Nephron (organoid): ENCODE measurements at regions not wholly inside any gene's neighbourhood (a gene's known extent, or its start where the extent isn't known, plus 50 kb on each side); places are given as distances from the start of the nearest gene placed in this dataset.

Experiments used
- H3K27ac Mint-ChIP-seq, 3 experiments: 2 replicates each; pipeline ENCODE4 v1.8.0; 2020; ENCODE audit warnings: mixed read lengths in 3 of 3, mild to moderate bottlenecking in 2 of 3, moderate library complexity in 1 of 3
- H3K27me3 Mint-ChIP-seq: 2 replicates; pipeline ENCODE4 v1.8.0; 2021; ENCODE audit warnings: low read depth, mild to moderate bottlenecking, moderate library complexity, mixed read lengths
- H3K36me3 Mint-ChIP-seq: 2 replicates; pipeline ENCODE4 v1.8.0; 2020; ENCODE audit warnings: low read depth, mixed read lengths
- H3K4me1 Mint-ChIP-seq: 2 replicates; pipeline ENCODE4 v1.8.0; 2020; ENCODE audit warnings: mixed read lengths
- H3K4me3 Mint-ChIP-seq, 3 experiments: 2 replicates each; pipeline ENCODE4 v1.8.0; 2020; ENCODE audit warnings: mild to moderate bottlenecking in 3 of 3, mixed read lengths in 3 of 3, moderate library complexity in 2 of 3
- H3K9me3 Mint-ChIP-seq: 2 replicates; pipeline ENCODE4 v1.8.0; 2020; ENCODE audit warnings: mixed read lengths
- CTCF ChIP-seq, 3 experiments: fragments of 200-600 bp; sonication (generic); IDR thresholded peaks; one replicate each; pipeline ENCODE4 v1.5.0; 2021; ENCODE audit warnings: antibody characterized with exemption in 3 of 3; ENCODE audit not compliant: unreplicated experiment in 3 of 3

- Mint-ChIP-seq H3K4me3 (no peak overlapping the region), H3K4me1 (peaks cover 18% of the 10 kb centered on the region), H3K36me3 (no peaks in the 10 kb centered on the region), H3K27ac (peak overlapping the region; percentile 20 to 43 (median 30)), H3K9me3 (peaks cover 4% of the 10 kb centered on the region), H3K27me3 (no peaks in the 10 kb centered on the region)
- no peak for TF ChIP-seq CTCF (IDR thresholded peaks at IDR 0.05; ENCODE audit: unreplicated experiment in 3 of 3)
These were observed 118.5 kb downstream of the SNX5 start for GRCh38 chr20:17849901-17850683.

GRCh38 chr20:17849138-17849900 is 119.3 kb downstream of the SNX5 start:
- H3K4me1 Mint-ChIP-seq: peaks cover 19% of the 10 kb centered on the region
- H3K4me3 Mint-ChIP-seq: no peak overlapping the region
- no peak for TF ChIP-seq CTCF (IDR thresholded peaks at IDR 0.05; ENCODE audit: unreplicated experiment in 3 of 3)
- H3K36me3 Mint-ChIP-seq: no peaks in the 10 kb centered on the region
- H3K9me3 Mint-ChIP-seq: peaks cover 4% of the 10 kb centered on the region
- peak overlapping the region in 1 of 3 experiments; percentile 20 for H3K27ac Mint-ChIP-seq
- no peaks in the 10 kb centered on the region for H3K27me3 Mint-ChIP-seq

GRCh38 chr20:17848249-17849048 is 120.1 kb downstream of the SNX5 start:
- no peaks in the 10 kb centered on the region for H3K36me3 Mint-ChIP-seq
- no peak overlapping the region for H3K4me3 Mint-ChIP-seq
- no peak for TF ChIP-seq CTCF (IDR thresholded peaks at IDR 0.05; ENCODE audit: unreplicated experiment in 3 of 3)
- peaks cover 20% of the 10 kb centered on the region for H3K4me1 Mint-ChIP-seq
- H3K9me3 Mint-ChIP-seq: peaks cover 4% of the 10 kb centered on the region
- no peaks in the 10 kb centered on the region for H3K27me3 Mint-ChIP-seq
- no peak overlapping the region for H3K27ac Mint-ChIP-seq

- Mint-ChIP-seq H3K27me3 (no peaks in the 10 kb centered on the region), H3K9me3 (peaks cover 4% of the 10 kb centered on the region), H3K4me1 (peaks cover 38% of the 10 kb centered on the region), H3K27ac (peak overlapping the region; percentile 0 to 55 (median 42)), H3K4me3 (no peak overlapping the region), H3K36me3 (no peaks in the 10 kb centered on the region)
- no peak for TF ChIP-seq CTCF (IDR thresholded peaks at IDR 0.05; ENCODE audit: unreplicated experiment in 3 of 3)
These were observed 122.7 kb downstream of the SNX5 start for GRCh38 chr20:17845701-17846475.

- H3K36me3 Mint-ChIP-seq: no peaks in the 10 kb centered on the region
- peak overlapping the region in 1 of 3 experiments; percentile 33 for H3K27ac Mint-ChIP-seq
- peaks cover 31% of the 10 kb centered on the region for H3K4me1 Mint-ChIP-seq
- H3K4me3 Mint-ChIP-seq: no peak overlapping the region
- H3K27me3 Mint-ChIP-seq: no peaks in the 10 kb centered on the region
- peaks cover 4% of the 10 kb centered on the region for H3K9me3 Mint-ChIP-seq
- TF ChIP-seq CTCF (IDR thresholded peaks at IDR 0.05; ENCODE audit: unreplicated experiment in 3 of 3): no peak
These were observed 123.9 kb downstream of the SNX5 start for GRCh38 chr20:17844549-17845298.
